ENCODE measurements at regions not wholly inside any gene's neighbourhood (a gene's known extent, or its start where the extent isn't known, plus 50 kb on each side); places are given as distances from the start of the nearest gene placed in this dataset.
A peak's percentile ranks its signal among the peaks of the same experiment; 100 is the strongest.
"Not testable (repeated sequence)": the region's sequence is repeated elsewhere in the genome, so short reads cannot be mapped to it uniquely, and the experiment has no call there.

GRCh38 chr5:18378066-18378465, 743.8 kb downstream of the TAF11L14 start:
- DNase-seq: no peak

GRCh38 chr5:18379189-18379588, 744.9 kb downstream of the TAF11L14 start:
- DNase-seq: no peak

DNA sequence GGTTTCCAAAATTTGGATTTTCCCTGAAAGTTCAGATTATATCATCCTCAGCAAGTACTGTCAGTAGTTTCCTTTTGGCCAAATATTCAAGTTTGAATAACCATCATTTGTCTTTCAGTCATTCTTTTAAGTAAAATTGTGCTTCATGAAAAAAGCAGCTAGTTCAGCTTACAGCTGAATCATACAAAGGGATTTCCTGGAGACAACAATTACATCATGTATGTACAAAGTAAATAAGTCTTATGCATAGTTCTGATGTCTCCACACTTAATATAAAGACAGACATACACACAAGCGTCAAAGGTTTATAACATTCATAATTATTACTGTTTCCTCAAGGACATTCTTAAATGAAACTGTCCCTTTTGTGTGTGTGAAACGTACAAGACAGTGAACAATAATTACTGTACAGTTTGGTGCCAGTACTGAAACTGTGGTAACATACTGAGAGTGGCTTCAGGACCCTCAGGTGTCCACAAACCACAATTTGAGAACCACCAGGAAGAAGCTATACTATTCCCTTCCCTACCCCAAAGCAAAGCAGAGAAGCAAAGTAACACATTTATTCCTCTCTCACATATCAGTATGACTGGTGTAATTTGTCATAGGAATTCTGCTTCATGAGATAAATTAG, 746.6 kb downstream of the TAF11L14 start:
- DNase-seq: no peak

GRCh38 chr5:18393565-18394442, 759.5 kb downstream of the TAF11L14 start:
- peak; percentile 65 for DNase-seq

DNA sequence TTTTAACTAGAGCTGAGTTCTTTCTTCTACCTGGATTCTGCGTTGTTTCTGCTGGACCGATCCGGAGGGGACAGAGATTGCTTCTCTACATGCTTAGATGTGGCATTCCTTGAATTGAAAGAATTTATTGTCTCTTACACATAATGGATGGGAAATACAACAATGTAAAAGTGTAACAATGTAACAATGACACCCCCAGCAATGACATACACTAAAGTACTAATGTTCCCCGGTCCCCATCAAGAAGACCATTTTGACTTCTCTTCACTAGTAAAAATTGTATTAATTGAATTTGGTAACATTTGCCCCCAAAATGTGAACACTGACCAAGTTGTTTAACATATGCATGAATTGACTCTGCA, 760.2 kb downstream of the TAF11L14 start:
- DNase-seq: no peak

GRCh38 chr5:18395126-18396110, 761.2 kb downstream of the TAF11L14 start:
- no peak for DNase-seq

GRCh38 chr5:18397371-18397770, 763.1 kb downstream of the TAF11L14 start:
- peak; percentile 36 for DNase-seq

DNA sequence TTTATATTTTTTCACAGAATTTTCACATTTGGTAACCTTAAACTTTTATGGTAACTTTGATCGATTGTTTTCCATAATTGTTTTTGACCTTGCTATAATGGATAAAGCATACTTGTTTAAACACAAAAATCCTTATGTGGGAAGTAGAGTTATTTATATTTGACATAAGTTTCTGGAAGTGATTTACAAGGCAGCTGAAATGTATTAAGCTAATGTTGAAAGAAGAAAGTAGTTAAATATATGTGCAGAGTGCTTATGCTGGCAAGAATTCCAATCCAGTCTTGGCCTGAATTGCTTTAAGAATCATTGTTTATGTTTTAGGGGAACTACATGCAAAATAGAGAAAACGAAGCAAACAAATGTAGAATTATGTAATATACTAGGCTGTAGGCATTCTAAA, 763.6 kb downstream of the TAF11L14 start:
- no peak for DNase-seq

DNA sequence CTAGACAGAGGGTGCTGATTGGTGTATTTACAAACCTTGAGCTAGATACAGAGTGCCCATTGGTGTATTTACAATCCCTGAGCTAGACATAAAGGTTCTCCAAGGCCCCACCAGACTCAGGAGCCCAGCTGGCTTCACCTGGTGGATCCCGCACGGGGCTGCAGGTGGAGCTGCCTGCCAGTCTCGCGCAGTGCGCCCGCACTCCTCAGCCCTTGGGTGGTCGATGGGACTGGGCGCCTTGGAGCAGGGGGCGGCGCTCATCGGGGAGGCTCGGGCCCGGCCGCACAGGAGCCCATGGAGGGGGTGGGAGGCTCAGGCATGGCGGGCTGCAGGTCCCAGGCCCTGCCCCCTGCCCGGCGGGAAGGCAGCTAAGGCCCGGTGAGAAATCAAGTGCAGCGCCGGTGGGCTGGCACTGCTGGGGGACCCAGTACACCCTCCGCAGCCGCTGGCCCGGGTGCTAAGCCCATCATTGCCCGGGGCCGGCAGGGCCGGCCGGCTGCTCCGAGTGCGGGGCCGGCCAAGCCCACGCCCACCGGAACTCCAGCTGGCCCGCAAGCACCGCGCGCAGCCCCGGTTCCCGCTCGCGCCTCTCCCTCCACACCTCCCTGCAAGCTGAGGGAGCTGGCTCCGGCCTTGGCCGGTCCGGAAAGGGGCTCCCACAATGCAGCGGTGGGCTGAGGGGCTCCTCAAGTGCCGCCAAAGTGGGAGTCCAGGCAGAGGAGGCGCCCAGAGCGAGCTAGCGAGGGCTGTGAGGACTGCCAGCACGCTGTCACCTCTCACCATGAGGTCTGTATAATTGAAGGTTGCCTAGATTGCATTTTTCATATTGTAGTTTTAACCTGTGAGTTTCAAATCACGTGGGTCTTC, 765.4 kb downstream of the TAF11L14 start:
- DNase-seq: not testable (repeated sequence)

DNA sequence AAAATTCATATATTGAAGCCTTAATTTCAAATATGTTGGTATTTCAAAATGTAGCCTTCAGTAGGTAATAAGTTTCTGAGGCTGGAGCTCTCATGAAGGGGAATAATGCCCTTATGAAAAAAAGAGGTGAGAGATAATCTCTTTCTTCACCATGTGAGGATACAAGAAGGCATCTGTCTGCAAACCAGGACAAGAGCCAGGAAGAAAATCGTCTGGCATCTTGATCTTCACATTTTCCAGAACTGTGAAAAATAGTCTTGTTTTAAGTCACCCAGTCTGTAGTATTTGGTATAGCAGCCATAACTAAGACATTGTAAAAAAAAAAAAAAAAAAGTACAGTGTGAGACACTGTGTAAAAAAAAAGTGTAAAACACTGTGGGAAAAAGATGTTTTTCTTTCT, 768.9 kb downstream of the TAF11L14 start:
- no peak for DNase-seq

DNA sequence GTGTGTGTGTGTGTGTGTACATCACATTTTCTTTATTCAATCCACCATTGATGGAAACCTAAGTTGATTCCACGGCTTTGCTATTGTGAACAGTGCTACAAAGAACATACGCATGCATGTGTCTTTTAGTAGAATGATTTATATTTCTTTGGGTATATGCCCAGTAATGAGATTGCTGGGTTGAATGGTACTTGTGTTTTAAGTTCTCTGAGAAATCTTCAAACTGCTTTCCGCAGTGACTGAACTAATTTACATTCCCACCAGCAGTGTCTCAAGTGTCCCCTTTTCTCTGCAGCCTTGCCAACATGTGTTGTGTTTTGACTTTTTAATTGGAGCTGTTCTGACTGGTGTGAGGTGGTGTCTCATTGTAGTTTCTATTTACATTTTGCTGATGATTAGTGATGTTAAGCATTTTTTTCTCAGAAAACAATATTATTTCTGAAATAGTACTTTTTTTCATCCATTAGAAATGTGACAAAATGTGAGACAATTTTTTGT, 769.7 kb downstream of the TAF11L14 start:
- no peak for DNase-seq

DNA sequence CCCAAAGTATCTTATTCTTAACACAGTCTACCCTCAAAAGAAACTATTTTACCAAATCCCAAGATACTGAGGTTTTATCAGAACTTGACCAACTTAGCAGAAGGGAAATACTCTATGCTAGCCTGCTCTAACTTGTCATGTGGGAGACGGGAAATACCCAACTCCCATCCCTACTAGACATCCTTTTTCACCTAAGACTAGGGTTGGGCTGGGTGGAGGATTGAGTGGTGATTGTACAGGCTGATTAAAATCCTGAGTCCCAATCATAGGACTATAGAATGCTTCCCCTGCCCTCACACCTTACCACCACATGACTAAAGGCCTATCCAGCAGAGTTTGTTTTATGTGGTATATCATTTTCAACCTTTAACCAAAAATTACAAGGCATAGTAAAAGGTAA, 786.5 kb downstream of the TAF11L14 start:
- DNase-seq: no peak

DNA sequence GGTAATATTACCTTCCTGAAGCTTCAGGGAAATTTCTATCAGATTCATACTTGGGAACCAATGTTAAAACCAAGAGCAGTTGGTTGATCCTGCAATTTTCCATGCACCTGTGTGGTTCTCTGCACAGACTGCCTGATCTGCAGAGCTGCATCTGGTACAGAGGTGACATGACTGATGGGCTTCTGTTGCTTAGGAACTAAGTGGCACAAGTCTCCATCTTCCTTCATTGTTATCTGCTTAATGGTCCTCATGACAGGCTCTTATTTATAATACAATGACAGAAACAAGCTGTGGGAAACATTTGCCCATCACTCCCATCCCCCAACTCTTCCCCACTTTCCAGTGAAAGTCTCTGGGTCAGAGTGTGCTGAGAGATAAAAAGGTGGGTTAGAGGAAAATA, 799.1 kb downstream of the TAF11L14 start:
- DNase-seq: no peak

GRCh38 chr5:18438126-18438525, 803.9 kb downstream of the TAF11L14 start:
- DNase-seq: no peak

DNA sequence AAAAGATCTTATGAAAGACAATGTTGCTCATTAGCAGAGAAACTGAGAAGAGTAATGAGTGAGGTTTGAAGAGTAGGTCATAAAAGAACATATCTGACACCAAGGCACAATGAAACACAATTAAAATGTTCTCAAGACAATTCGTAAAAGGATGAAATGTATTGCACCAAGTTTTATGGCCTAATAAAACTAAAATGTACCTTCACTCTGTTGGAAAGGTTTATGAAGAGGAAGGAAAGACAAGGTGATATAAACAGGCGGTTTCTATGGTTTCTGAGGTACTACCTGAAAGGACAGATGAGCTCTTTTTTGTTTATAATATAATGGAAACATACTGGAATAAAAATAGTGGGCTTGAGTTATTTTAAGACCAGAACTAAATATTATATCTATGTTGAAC, 821.3 kb downstream of the TAF11L14 start:
- DNase-seq: no peak

- no peak for DNase-seq
These were observed 823.0 kb downstream of the TAF11L14 start for GRCh38 chr5:18457255-18457654.

DNA sequence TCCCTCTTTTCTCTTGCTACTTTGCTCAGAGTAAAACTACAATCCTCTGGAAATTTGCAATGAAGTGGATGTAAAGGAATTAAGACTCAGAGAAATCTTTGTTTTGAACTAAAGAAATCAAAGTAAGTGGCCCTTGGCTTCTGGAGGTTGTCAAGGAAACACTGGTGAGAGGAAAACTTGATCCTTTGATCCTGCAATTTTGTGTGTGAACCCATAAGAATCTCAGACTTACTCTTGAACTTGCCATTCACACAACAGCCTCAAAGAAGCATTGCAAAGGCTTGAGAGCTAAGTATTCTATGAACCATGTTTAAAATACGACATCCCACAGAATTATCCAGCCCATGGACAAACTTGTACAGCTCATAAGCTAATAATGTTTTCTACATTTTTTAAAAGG, 827.5 kb downstream of the TAF11L14 start:
- DNase-seq: no peak

DNA sequence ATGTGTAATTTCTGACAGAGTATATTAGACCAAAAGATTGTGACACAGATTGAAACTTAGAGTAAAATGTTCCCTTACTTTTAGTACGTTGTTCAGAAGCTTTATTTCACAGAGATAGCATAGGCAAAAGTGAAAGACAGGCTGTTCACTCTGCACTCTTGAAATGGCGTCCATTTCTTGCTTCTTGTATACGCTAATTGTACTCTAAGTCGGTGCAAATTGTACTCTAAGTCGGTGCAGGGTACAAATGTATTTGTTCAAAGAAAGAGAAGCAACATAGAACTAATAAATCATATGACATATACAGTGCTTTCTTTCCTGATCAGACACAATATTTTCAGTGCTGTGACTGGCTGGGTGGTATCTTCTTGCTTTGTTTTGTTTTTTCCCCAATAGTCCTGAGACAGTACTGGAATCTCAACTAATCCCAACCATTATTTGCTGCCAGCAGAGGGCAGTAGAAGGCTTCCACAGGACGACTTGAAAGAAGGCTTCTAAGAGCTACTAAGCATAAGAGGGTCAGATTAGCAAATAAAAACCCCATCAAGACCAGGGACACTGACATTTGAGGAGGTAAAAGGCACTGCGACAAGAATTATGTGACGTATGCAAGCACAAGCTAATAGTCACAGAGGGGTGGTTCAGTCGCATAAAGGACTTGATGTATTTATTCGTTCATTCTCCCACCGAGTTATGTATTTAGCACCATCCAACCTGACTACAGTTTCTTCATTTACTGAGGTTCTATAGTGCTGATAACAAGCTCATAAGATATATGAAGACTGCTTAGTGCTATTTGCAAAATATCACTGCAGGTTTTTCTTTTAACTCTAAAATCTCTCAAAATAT, 831.8 kb downstream of the TAF11L14 start:
- peak; percentile 85 for DNase-seq

GRCh38 chr5:18466731-18467130, 832.5 kb downstream of the TAF11L14 start:
- no peak for DNase-seq

GRCh38 chr5:18471791-18472190, 837.5 kb downstream of the TAF11L14 start:
- not testable (repeated sequence) for DNase-seq

DNA sequence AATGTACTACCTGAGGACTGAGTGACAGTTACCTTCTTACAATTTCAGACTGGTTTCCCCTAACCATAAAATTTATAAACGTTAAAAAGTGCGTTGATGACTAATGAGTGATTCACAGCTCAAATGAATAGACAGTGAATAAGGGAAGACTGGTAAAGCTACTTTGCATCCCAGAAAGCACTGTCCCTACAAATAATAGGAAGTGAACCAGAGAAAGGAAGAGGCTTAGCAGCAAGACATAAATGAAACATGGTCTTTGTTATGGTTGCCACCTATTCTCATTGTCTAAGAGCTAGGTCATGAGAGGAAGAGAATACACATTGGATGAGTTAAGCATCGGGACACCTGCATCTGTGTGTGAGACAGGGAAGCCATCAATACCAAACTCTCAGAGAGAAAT, 849.2 kb downstream of the TAF11L14 start:
- no peak for DNase-seq
